Body of pancreas (tissue), 4 donors: ENCODE measurements at regions not wholly inside any gene's neighbourhood (a gene's known extent, or its start where the extent isn't known, plus 50 kb on each side); places are given as distances from the start of the nearest gene placed in this dataset.

ENCODE experiments used
- CTCF ChIP-seq, 7 experiments: fragments of 450-650 bp in 4 of 7; fragments of 200-600 bp in 3 of 7; sonication (generic) in 3 of 7; IDR thresholded peaks; one replicate each; pipeline ENCODE4 v1.5.1; 2016 to 2019; ENCODE audit warnings: antibody characterized with exemption in 7 of 7
- POLR2A ChIP-seq, 3 donors: fragments of 450-650 bp; IDR thresholded peaks; one replicate each; pipeline ENCODE4 v1.6.1; 2016; ENCODE audit warnings: antibody characterized with exemption in 3 of 3, mild to moderate bottlenecking in 2 of 3

GRCh38 chr17:34715504-34715903, 136.1 kb downstream of the TMEM132E start:
- no peak for TF ChIP-seq POLR2A (IDR thresholded peaks at IDR 0.05)
- no peak for TF ChIP-seq CTCF (IDR thresholded peaks at IDR 0.05)
